Glutamatergic neuron (in vitro differentiated cells): ENCODE measurements at regions not wholly inside any gene's neighbourhood (a gene's known extent, or its start where the extent isn't known, plus 50 kb on each side); places are given as distances from the start of the nearest gene placed in this dataset.

Source experiments
- DNase-seq: peaks from one replicate; pipeline ENCODE4 v3.0.0; 2022
- H3K27ac Mint-ChIP-seq: one replicate; pipeline ENCODE4 v1.8.0; 2020; ENCODE audit warnings: mild to moderate bottlenecking, mixed read lengths, inconsistent platforms; ENCODE audit not compliant: unreplicated experiment
- H3K27me3 Mint-ChIP-seq: one replicate; pipeline ENCODE4 v1.8.0; 2020; ENCODE audit warnings: mild to moderate bottlenecking, moderate library complexity, mixed read lengths, inconsistent platforms; ENCODE audit not compliant: unreplicated experiment
- H3K36me3 Mint-ChIP-seq: one replicate; pipeline ENCODE4 v1.8.0; 2020; ENCODE audit warnings: mild to moderate bottlenecking, mixed read lengths, inconsistent platforms; ENCODE audit not compliant: unreplicated experiment
- H3K4me1 Mint-ChIP-seq: one replicate; pipeline ENCODE4 v1.8.0; 2020; ENCODE audit warnings: mild to moderate bottlenecking, low read depth, mixed read lengths, inconsistent platforms; ENCODE audit not compliant: unreplicated experiment
- H3K4me3 Mint-ChIP-seq: one replicate; pipeline ENCODE4 v1.8.0; 2020; ENCODE audit warnings: mild to moderate bottlenecking, mixed read lengths, inconsistent platforms; ENCODE audit not compliant: unreplicated experiment
- H3K9me3 Mint-ChIP-seq: one replicate; pipeline ENCODE4 v1.8.0; 2020; ENCODE audit warnings: mild to moderate bottlenecking, moderate library complexity, mixed read lengths, inconsistent platforms; ENCODE audit not compliant: unreplicated experiment
- CTCF ChIP-seq: fragments of 200-600 bp; sonication (generic); IDR thresholded peaks from one replicate; pipeline ENCODE4 v1.5.0; 2021; ENCODE audit not compliant: partially characterized antibody, unreplicated experiment

- peaks cover 6% of the 10 kb centered on the region for H3K4me1 Mint-ChIP-seq
- no peak for DNase-seq
- TF ChIP-seq CTCF, result no peak
- H3K27ac Mint-ChIP-seq, result peak overlapping the region; percentile 49
- H3K36me3 Mint-ChIP-seq, result no peaks in the 10 kb centered on the region
- H3K27me3 Mint-ChIP-seq, result peaks cover 2% of the 10 kb centered on the region
- peaks cover 2% of the 10 kb centered on the region for H3K9me3 Mint-ChIP-seq
- peak overlapping the region; percentile 42 for H3K4me3 Mint-ChIP-seq
Observed at GRCh38 chr18:29171892-29172755, 995.2 kb upstream of the CDH2 start.

- Mint-ChIP-seq H3K4me1 (peaks cover 3% of the 10 kb centered on the region), H3K9me3 (peaks cover 2% of the 10 kb centered on the region)
Observed at GRCh38 chr18:29169599-29169998, 992.7 kb upstream of the CDH2 start.

GRCh38 chr18:29164993-29165599, 988.2 kb upstream of the CDH2 start:
- H3K4me1 Mint-ChIP-seq, result no peaks in the 10 kb centered on the region
- no peaks in the 10 kb centered on the region for H3K27me3 Mint-ChIP-seq
- no peak for TF ChIP-seq CTCF
- no peak overlapping the region for H3K4me3 Mint-ChIP-seq
- no peaks in the 10 kb centered on the region for H3K36me3 Mint-ChIP-seq
- H3K9me3 Mint-ChIP-seq, result peaks cover 3% of the 10 kb centered on the region
- no peak for DNase-seq
- H3K27ac Mint-ChIP-seq, result no peak overlapping the region

More at GRCh38 chr18:29169599-29169998, 992.7 kb upstream of the CDH2 start:
- peaks cover 2% of the 10 kb centered on the region for H3K27me3 Mint-ChIP-seq
- TF ChIP-seq CTCF, result no peak
- H3K4me3 Mint-ChIP-seq, result no peak overlapping the region
- no peak overlapping the region for H3K27ac Mint-ChIP-seq
- DNase-seq, result no peak
- no peaks in the 10 kb centered on the region for H3K36me3 Mint-ChIP-seq

- H3K27ac Mint-ChIP-seq, result no peak overlapping the region
- H3K36me3 Mint-ChIP-seq, result no peaks in the 10 kb centered on the region
- no peaks in the 10 kb centered on the region for H3K4me1 Mint-ChIP-seq
- DNase-seq, result no peak
- H3K27me3 Mint-ChIP-seq, result no peaks in the 10 kb centered on the region
- H3K9me3 Mint-ChIP-seq, result peaks cover 2% of the 10 kb centered on the region
- TF ChIP-seq CTCF, result no peak
- H3K4me3 Mint-ChIP-seq, result no peak overlapping the region
Observed at GRCh38 chr18:29164020-29164706, 987.2 kb upstream of the CDH2 start.
